B cell (primary cell): ENCODE measurements at regions not wholly inside any gene's neighbourhood (a gene's known extent, or its start where the extent isn't known, plus 50 kb on each side); places are given as distances from the start of the nearest gene placed in this dataset.

Experiments used
- ATAC-seq: fragments of 200-7000 bp; cut with Tn5 transposase; one replicate; pipeline ENCODE4 v1.10.0; 2021; ENCODE audit warnings: low read depth, mild to moderate bottlenecking, moderate number of reproducible peaks, moderate library complexity
- CTCF ChIA-PET: fragments of 350-600 bp; sonication (Branson Sonifier 250); formaldehyde crosslinking; loops from one replicate; lab custom pipeline; 2021; ENCODE audit warnings: antibody characterized with exemption, inconsistent platforms; lab: Charles Lee
- POLR2A ChIA-PET: fragments of 350-600 bp; sonication (Branson Sonifier 250); formaldehyde crosslinking; loops from one replicate; lab custom pipeline; 2021; ENCODE audit warnings: antibody characterized with exemption; lab: Charles Lee
- DNase-seq: peaks from one replicate; pipeline ENCODE4 v3.0.0; 2013
- H2AFZ ChIP-seq: 2 replicates; pipeline ENCODE4 v1.6.1; 2012; ENCODE audit warnings: mild to moderate bottlenecking, low read depth, low read length; ENCODE audit not compliant: insufficient read depth, poor library complexity, severe bottlenecking
- H3K27ac ChIP-seq, 2 donors: 1 replicate in 1 of 2; 2 replicates in 1 of 2; pipeline ENCODE4 v1.5.1; 2012 to 2013; ENCODE audit warnings: low read length in 2 of 2, mild to moderate bottlenecking in 2 of 2, moderate library complexity in 1 of 2
- H3K27me3 ChIP-seq, 4 experiments: fragments of 200-600 bp in 1 of 4; sonication (generic) in 1 of 4; replicated peaks in 1 of 4; 1 replicate in 2 of 4; 2 replicates in 2 of 4; pipeline versions ENCODE4 v1.6.1 to v1.7.0; 2013 to 2016; ENCODE audit warnings: low read length in 3 of 4, mild to moderate bottlenecking in 2 of 4, mixed read lengths in 1 of 4, moderate library complexity in 1 of 4; ENCODE audit not compliant: insufficient read depth in 4 of 4, control insufficient read depth in 3 of 4; ENCODE audit errors: control extremely low read depth in 1 of 4
- H3K36me3 ChIP-seq, 2 experiments: replicated peaks in 1 of 2; 1 replicate in 1 of 2; 2 replicates in 1 of 2; pipeline versions ENCODE4 v1.6.1 to v1.7.1; 2013; ENCODE audit warnings: low read length in 1 of 2; ENCODE audit not compliant: insufficient read depth in 2 of 2, control insufficient read depth in 1 of 2; ENCODE audit errors: control extremely low read depth in 1 of 2, extremely low read depth in 1 of 2
- H3K4me1 ChIP-seq, 2 donors: fragments of 200-600 bp in 1 of 2; sonication (generic) in 1 of 2; 1 replicate in 1 of 2; 2 replicates in 1 of 2; pipeline versions ENCODE4 v1.5.1 to v1.6.1; 2013 to 2017; ENCODE audit warnings: low read length in 2 of 2; ENCODE audit not compliant: control insufficient read depth in 2 of 2, insufficient read depth in 2 of 2
- H3K4me2 ChIP-seq: replicated peaks from 2 replicates; pipeline ENCODE3; 2012; ENCODE audit warnings: mild to moderate bottlenecking, low read depth, low read length; ENCODE audit not compliant: poor library complexity, severe bottlenecking
- H3K4me3 ChIP-seq, 5 experiments: fragments of 200-600 bp in 1 of 5; sonication (generic) in 1 of 5; 1 replicate in 3 of 5; 2 replicates in 2 of 5; pipeline versions ENCODE4 v1.5.1 to v1.7.0; 2011 to 2016; ENCODE audit warnings: low read length in 4 of 5, mild to moderate bottlenecking in 4 of 5, low read depth in 2 of 5, control low read depth in 1 of 5, moderate library complexity in 1 of 5; ENCODE audit not compliant: insufficient read depth in 1 of 5; ENCODE audit errors: control extremely low read depth in 1 of 5, extremely low read depth in 1 of 5
- H3K79me2 ChIP-seq: fragments of 200-600 bp; sonication (generic); one replicate; pipeline ENCODE4 v1.6.0; 2016; ENCODE audit warnings: low read length; ENCODE audit not compliant: control insufficient read depth, insufficient read depth
- H3K9ac ChIP-seq: fragments of 200-600 bp; sonication (generic); 2 replicates; pipeline ENCODE4 v1.6.1; 2017; ENCODE audit warnings: mild to moderate bottlenecking, low read length, moderate library complexity
- H3K9me3 ChIP-seq, 3 donors: one replicate each; pipeline versions ENCODE4 v1.6.1 to v1.7.1; 2013; ENCODE audit warnings: low read length in 2 of 3; ENCODE audit not compliant: control insufficient read depth in 2 of 3, insufficient read depth in 1 of 3; ENCODE audit errors: control extremely low read depth in 1 of 3
- H4K20me1 ChIP-seq: 2 replicates; pipeline ENCODE4 v1.6.0; 2012; ENCODE audit warnings: mild to moderate bottlenecking, low read length; ENCODE audit not compliant: insufficient read depth, control insufficient read depth, poor library complexity, severe bottlenecking
- H3K27ac Mint-ChIP-seq: one replicate; pipeline ENCODE4 v1.8.0; 2021; ENCODE audit warnings: mixed read lengths
- H3K27me3 Mint-ChIP-seq: one replicate; pipeline ENCODE4 v1.8.0; 2021; ENCODE audit warnings: mixed read lengths
- H3K4me1 Mint-ChIP-seq: one replicate; pipeline ENCODE4 v1.8.0; 2021; ENCODE audit warnings: mixed read lengths
- H3K4me3 Mint-ChIP-seq: one replicate; pipeline ENCODE4 v1.8.0; 2021; ENCODE audit warnings: mixed read lengths
- H3K9me3 Mint-ChIP-seq: one replicate; pipeline ENCODE4 v1.8.0; 2022; ENCODE audit warnings: mixed read lengths; ENCODE audit not compliant: insufficient read depth
- EZH2 ChIP-seq: IDR thresholded peaks from 2 replicates; pipeline ENCODE4 v1.6.1; 2012; ENCODE audit warnings: borderline replicate concordance, low read depth, mild to moderate bottlenecking, moderate library complexity, low read length; ENCODE audit not compliant: insufficient read depth, poor library complexity, severe bottlenecking
- WGBS: methylation state at CpG from one replicate; pipeline ENCODE4 v1.1.5; 2013; ENCODE audit warnings: missing lambda C conversion rate; ENCODE audit not compliant: insufficient coverage; 5-methylcytosine and 5-hydroxymethylcytosine counted together
- intact Hi-C: fragments of 100-400 bp; cut with micrococcal nuclease; formaldehyde crosslinking; loops from one replicate; pipeline ENCODE4 v1.10.0; 2022
- TF ChIP-seq, protein P1 (sequence below): fragments of 200-600 bp; IDR thresholded peaks from one replicate; pipeline ENCODE4 v1.8.0; 2022; ENCODE audit warnings: antibody characterized with exemption, mild to moderate bottlenecking

DNA sequence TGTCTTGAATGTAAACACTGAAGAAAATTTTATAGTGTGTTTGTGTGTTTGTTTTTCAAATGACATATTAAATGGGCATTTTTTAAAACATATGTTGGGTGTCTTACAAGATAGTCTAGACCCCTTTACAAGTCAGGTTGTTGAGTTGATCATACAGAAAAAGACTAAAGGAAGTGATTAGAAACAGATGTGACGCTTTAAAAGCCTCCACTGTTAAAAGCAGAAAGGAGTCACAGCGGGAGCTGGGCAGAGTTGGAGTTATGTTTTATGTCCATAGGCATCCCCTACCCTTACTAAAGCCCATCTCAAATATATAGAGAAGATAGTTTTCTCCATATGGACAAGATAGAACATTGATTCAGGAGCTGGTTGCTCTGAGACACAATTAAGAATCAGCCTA is 393.9 kb downstream of the PLPP3 start:
- Histone ChIP-seq H3K27ac (no peak overlapping the region), H3K79me2 (no peaks in the 10 kb centered on the region), H3K27me3 (no peaks in the 10 kb centered on the region), H3K36me3 (no peaks in the 10 kb centered on the region), H3K4me2 (no peak overlapping the region), H3K9ac (no peak overlapping the region), H2AFZ (no peak overlapping the region), H4K20me1 (no peaks in the 10 kb centered on the region), H3K4me1 (no peaks in the 10 kb centered on the region), H3K9me3 (no peaks in the 10 kb centered on the region), H3K4me3 (no peak overlapping the region)
- no peaks in the 10 kb centered on the region for H3K4me1 Mint-ChIP-seq
- no peak for ATAC-seq
- ChIA-PET POLR2A (no interaction called here), CTCF (no interaction called here)
- no peaks in the 10 kb centered on the region for H3K9me3 Mint-ChIP-seq
- no peak overlapping the region for H3K4me3 Mint-ChIP-seq
- DNase-seq = no peak
- H3K27ac Mint-ChIP-seq = no peak overlapping the region
- H3K27me3 Mint-ChIP-seq = peaks cover 11% of the 10 kb centered on the region
- intact Hi-C loops = no loop called here
- whole genome bisulfite sequencing = no CpG with 5 or more reads among the region's 2 CpGs
- TF ChIP-seq EZH2 = no peak
- TF ChIP-seq, protein P1, sequence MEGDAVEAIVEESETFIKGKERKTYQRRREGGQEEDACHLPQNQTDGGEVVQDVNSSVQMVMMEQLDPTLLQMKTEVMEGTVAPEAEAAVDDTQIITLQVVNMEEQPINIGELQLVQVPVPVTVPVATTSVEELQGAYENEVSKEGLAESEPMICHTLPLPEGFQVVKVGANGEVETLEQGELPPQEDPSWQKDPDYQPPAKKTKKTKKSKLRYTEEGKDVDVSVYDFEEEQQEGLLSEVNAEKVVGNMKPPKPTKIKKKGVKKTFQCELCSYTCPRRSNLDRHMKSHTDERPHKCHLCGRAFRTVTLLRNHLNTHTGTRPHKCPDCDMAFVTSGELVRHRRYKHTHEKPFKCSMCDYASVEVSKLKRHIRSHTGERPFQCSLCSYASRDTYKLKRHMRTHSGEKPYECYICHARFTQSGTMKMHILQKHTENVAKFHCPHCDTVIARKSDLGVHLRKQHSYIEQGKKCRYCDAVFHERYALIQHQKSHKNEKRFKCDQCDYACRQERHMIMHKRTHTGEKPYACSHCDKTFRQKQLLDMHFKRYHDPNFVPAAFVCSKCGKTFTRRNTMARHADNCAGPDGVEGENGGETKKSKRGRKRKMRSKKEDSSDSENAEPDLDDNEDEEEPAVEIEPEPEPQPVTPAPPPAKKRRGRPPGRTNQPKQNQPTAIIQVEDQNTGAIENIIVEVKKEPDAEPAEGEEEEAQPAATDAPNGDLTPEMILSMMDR = no peak

DNA sequence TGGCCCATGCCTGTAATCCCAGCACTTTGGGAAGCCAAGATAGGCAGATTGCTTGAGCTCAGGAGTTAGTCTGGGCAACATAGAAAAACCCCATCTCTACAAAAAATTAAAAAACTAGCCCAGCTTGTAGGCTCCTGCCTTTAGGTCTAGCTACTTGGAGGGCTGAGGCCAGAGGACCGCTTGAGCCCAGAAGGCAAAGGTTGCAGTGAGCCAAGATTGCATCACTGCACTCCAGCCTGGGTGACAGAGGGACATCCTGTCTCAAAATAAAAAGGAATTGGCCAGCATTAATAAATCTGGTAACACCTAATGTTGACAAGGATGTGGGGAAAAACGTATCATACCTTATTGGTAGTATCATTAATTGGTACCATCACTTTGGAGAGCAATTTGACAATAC is 396.2 kb downstream of the PLPP3 start:
- Histone ChIP-seq H2AFZ (no peak overlapping the region), H3K4me1 (no peaks in the 10 kb centered on the region), H3K36me3 (no peaks in the 10 kb centered on the region), H3K4me3 (no peak overlapping the region), H3K9ac (no peak overlapping the region), H3K27me3 (no peaks in the 10 kb centered on the region), H3K27ac (no peak overlapping the region), H4K20me1 (no peaks in the 10 kb centered on the region), H3K4me2 (no peak overlapping the region), H3K79me2 (no peaks in the 10 kb centered on the region), H3K9me3 (no peaks in the 10 kb centered on the region)
- TF ChIP-seq EZH2 = no peak
- TF ChIP-seq, protein P1 = no peak
- Mint-ChIP-seq H3K27ac (no peak overlapping the region), H3K27me3 (peaks cover 4% of the 10 kb centered on the region), H3K4me1 (no peaks in the 10 kb centered on the region), H3K4me3 (no peak overlapping the region), H3K9me3 (no peaks in the 10 kb centered on the region)
- intact Hi-C loops = no loop called here
- ChIA-PET POLR2A (no interaction called here), CTCF (no interaction called here)
- ATAC-seq (no peak), DNase-seq (no peak)
- 100% methylated on average over 1 of the region's 2 CpGs for WGBS
